PC-9 (cell line): ENCODE measurements at regions not wholly inside any gene's neighbourhood (a gene's known extent, or its start where the extent isn't known, plus 50 kb on each side); places are given as distances from the start of the nearest gene placed in this dataset.

ENCODE experiments used
- EZH2 ChIP-seq: fragments of 200-600 bp; sonication (generic); IDR thresholded peaks from 2 replicates; pipeline ENCODE4 v1.8.0; 2017; ENCODE audit warnings: antibody characterized with exemption, low read depth
- TF ChIP-seq, protein P1 (sequence below): fragments of 200-600 bp; sonication (generic); conservative IDR thresholded peaks from 2 replicates; pipeline ENCODE4 v1.6.1; 2017; ENCODE audit warnings: mixed run types, antibody characterized with exemption, mild to moderate bottlenecking, moderate library complexity

DNA sequence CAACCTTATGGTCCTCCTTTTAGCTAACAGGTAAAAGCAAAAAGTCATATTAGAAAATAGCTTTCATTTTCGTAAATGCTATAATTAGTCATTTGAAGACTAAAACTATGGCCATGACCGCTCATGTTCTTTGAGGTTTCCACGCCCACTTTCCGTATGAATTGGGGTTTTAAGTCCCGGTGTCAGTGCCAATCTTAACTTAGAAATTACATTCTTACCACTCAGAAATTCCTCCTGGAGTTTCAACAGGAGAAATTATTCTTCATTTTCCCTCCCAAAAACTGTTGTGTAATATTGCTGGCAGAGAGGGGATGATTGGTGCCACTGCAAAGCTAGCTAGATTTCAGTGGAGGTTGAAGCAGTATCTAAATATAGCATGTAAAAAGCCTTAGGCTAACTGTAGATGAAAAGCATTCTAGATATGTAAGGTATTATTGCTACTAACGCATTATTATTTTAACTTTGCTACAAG is 71.0 kb upstream of the MDFIC2 start:
- TF ChIP-seq, protein P1, sequence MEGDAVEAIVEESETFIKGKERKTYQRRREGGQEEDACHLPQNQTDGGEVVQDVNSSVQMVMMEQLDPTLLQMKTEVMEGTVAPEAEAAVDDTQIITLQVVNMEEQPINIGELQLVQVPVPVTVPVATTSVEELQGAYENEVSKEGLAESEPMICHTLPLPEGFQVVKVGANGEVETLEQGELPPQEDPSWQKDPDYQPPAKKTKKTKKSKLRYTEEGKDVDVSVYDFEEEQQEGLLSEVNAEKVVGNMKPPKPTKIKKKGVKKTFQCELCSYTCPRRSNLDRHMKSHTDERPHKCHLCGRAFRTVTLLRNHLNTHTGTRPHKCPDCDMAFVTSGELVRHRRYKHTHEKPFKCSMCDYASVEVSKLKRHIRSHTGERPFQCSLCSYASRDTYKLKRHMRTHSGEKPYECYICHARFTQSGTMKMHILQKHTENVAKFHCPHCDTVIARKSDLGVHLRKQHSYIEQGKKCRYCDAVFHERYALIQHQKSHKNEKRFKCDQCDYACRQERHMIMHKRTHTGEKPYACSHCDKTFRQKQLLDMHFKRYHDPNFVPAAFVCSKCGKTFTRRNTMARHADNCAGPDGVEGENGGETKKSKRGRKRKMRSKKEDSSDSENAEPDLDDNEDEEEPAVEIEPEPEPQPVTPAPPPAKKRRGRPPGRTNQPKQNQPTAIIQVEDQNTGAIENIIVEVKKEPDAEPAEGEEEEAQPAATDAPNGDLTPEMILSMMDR: no peak
- TF ChIP-seq EZH2: no peak
